PC-3 (cell line): ENCODE measurements at regions not wholly inside any gene's neighbourhood (a gene's known extent, or its start where the extent isn't known, plus 50 kb on each side); places are given as distances from the start of the nearest gene placed in this dataset.

Experiments
- ATAC-seq: fragments of 200-7000 bp; cut with Tn5 transposase; 2 replicates; pipeline ENCODE4 v1.9.1; 2020; ENCODE audit warnings: mild to moderate bottlenecking, moderate library complexity
- BruUV-seq: library from RNA; stranded (reverse); fragments of 400-500 nt; replicated peaks from 2 replicates; lab custom pipeline; 2021; lab: Mats Ljungman, UMichigan
- CTCF ChIA-PET: fragments of 300-600 bp; sonication (Branson Sonifier 250); formaldehyde crosslinking; loops from one replicate; lab custom pipeline; 2022; ENCODE audit warnings: antibody characterized with exemption; lab: Charles Lee
- POLR2A ChIA-PET: fragments of 300-600 bp; sonication (Branson Sonifier 250); formaldehyde crosslinking; loops from one replicate; lab custom pipeline; 2022; ENCODE audit warnings: antibody characterized with exemption; ENCODE audit not compliant: unreplicated experiment; lab: Charles Lee
- DNase-seq: peaks from one replicate; pipeline ENCODE4 v3.0.0-alpha.2; 2015
- H2AFZ ChIP-seq: fragments of 300-600 bp; sonication (generic); 2 replicates; pipeline ENCODE4 v1.6.0; 2016; ENCODE audit warnings: antibody characterized with exemption, low read length
- H3F3A ChIP-seq: fragments of 300-600 bp; sonication (generic); one replicate; pipeline ENCODE4 v1.6.0; 2017; ENCODE audit warnings: antibody characterized with exemption, low read length, control low read depth, mild to moderate bottlenecking; ENCODE audit not compliant: unreplicated experiment
- H3K27ac ChIP-seq: fragments of 300-600 bp; sonication (generic); 2 replicates; pipeline ENCODE4 v1.5.1; 2016; ENCODE audit warnings: mild to moderate bottlenecking, low read length
- H3K27me3 ChIP-seq: fragments of 300-600 bp; sonication (generic); 2 replicates; pipeline ENCODE4 v1.6.1; 2016; ENCODE audit warnings: low read length, mixed read lengths
- H3K36me3 ChIP-seq: fragments of 300-600 bp; sonication (generic); 2 replicates; pipeline ENCODE4 v1.6.1; 2016; ENCODE audit warnings: low read depth, mixed run types, low read length, mixed read lengths
- H3K4me1 ChIP-seq: fragments of 300-600 bp; sonication (generic); 2 replicates; pipeline ENCODE4 v1.5.1; 2016; ENCODE audit warnings: low read length; ENCODE audit not compliant: insufficient read depth
- H3K4me2 ChIP-seq: fragments of 300-600 bp; sonication (generic); 2 replicates; pipeline ENCODE4 v1.6.0; 2016; ENCODE audit warnings: low read length
- H3K4me3 ChIP-seq: fragments of 300-600 bp; sonication (generic); 2 replicates; pipeline ENCODE4 v1.5.1; 2016; ENCODE audit warnings: mild to moderate bottlenecking, low read length, mixed read lengths
- H3K79me2 ChIP-seq: fragments of 300-600 bp; sonication (generic); 2 replicates; pipeline ENCODE4 v1.6.1; 2017; ENCODE audit warnings: low read length, mixed read lengths
- H3K9ac ChIP-seq: fragments of 300-600 bp; sonication (generic); 2 replicates; pipeline ENCODE4 v1.6.0; 2016; ENCODE audit warnings: mild to moderate bottlenecking, low read length
- H3K9me2 ChIP-seq: fragments of 300-600 bp; sonication (generic); replicated peaks from 2 replicates; pipeline ENCODE4 v1.6.1; 2016; ENCODE audit warnings: mixed run types, low read length, mixed read lengths
- H3K9me3 ChIP-seq: fragments of 300-600 bp; sonication (generic); 2 replicates; pipeline ENCODE4 v1.6.1; 2016; ENCODE audit warnings: low read length, mixed read lengths
- H4K20me1 ChIP-seq: fragments of 300-600 bp; sonication (generic); 2 replicates; pipeline ENCODE4 v1.6.1; 2016; ENCODE audit warnings: low read length, mixed read lengths
- CTCF ChIP-seq: fragments of 300-600 bp; sonication (generic); conservative IDR thresholded peaks from 2 replicates; pipeline ENCODE4 v1.5.1; 2017; ENCODE audit warnings: antibody characterized with exemption, low read depth, mild to moderate bottlenecking, low read length
- EZH2 ChIP-seq: fragments of 300-600 bp; sonication (generic); IDR thresholded peaks from one replicate; pipeline ENCODE4 v1.6.1; 2017; ENCODE audit warnings: antibody characterized with exemption, mild to moderate bottlenecking, low read length; ENCODE audit not compliant: unreplicated experiment
- EZH2phosphoT487 ChIP-seq: fragments of 300-600 bp; sonication (generic); IDR thresholded peaks from 2 replicates; pipeline ENCODE4 v1.6.1; 2018; ENCODE audit warnings: mild to moderate bottlenecking, antibody characterized with exemption, low read length, borderline replicate concordance
- intact Hi-C: fragments of 100-400 bp; cut with micrococcal nuclease; formaldehyde crosslinking; loops from 2 replicates; pipeline ENCODE4 v1.9.0; 2023

- BruUV-seq = no TSS peak
- H2AFZ ChIP-seq = no peak overlapping the region
- POLR2A ChIA-PET = no interaction called here
- no peak overlapping the region for H3K27ac ChIP-seq
- CTCF ChIA-PET = no interaction called here
- no peaks in the 10 kb centered on the region for H3K79me2 ChIP-seq
- no peak overlapping the region for H3K4me3 ChIP-seq
- H3K27me3 ChIP-seq = peaks cover 57% of the 10 kb centered on the region
- no peak overlapping the region for H3K4me2 ChIP-seq
- H4K20me1 ChIP-seq = no peaks in the 10 kb centered on the region
- no peak for TF ChIP-seq CTCF
- no peak for TF ChIP-seq EZH2
- no peak for TF ChIP-seq EZH2phosphoT487
- H3K4me1 ChIP-seq = no peaks in the 10 kb centered on the region
- intact Hi-C loops = no loop called here
- H3K9me3 ChIP-seq = no peaks in the 10 kb centered on the region
- H3K9ac ChIP-seq = no peak overlapping the region
- ATAC-seq (no peak), DNase-seq (no peak)
- H3F3A ChIP-seq = no peaks in the 10 kb centered on the region
- no peaks in the 10 kb centered on the region for H3K9me2 ChIP-seq
- no peaks in the 10 kb centered on the region for H3K36me3 ChIP-seq
Observed at GRCh38 chr22:27299181-27300085, 502.1 kb downstream of the MN1 start.

GRCh38 chr22:27300536-27301285, 500.8 kb downstream of the MN1 start:
- intact Hi-C loops = no loop called here
- ChIA-PET POLR2A (no interaction called here), CTCF (no interaction called here)
- H3K27ac ChIP-seq = no peak overlapping the region
- H3K4me2 ChIP-seq = no peak overlapping the region
- no peaks in the 10 kb centered on the region for H3K9me3 ChIP-seq
- H3K36me3 ChIP-seq = no peaks in the 10 kb centered on the region
- H3K4me1 ChIP-seq = no peaks in the 10 kb centered on the region
- no peaks in the 10 kb centered on the region for H3K9me2 ChIP-seq
- no peak overlapping the region for H3K9ac ChIP-seq
- H3K79me2 ChIP-seq = no peaks in the 10 kb centered on the region
- DNase-seq (no peak), ATAC-seq (no peak)
- H3K4me3 ChIP-seq = no peak overlapping the region
- peaks cover 45% of the 10 kb centered on the region for H3K27me3 ChIP-seq
- BruUV-seq = no TSS peak
- H4K20me1 ChIP-seq = no peaks in the 10 kb centered on the region
- no peak for TF ChIP-seq EZH2phosphoT487
- no peak overlapping the region for H2AFZ ChIP-seq
- H3F3A ChIP-seq = no peaks in the 10 kb centered on the region

- Histone ChIP-seq H4K20me1 (no peaks in the 10 kb centered on the region), H3K4me3 (no peak overlapping the region), H3K4me2 (no peak overlapping the region), H3F3A (no peaks in the 10 kb centered on the region), H3K27me3 (peaks cover 27% of the 10 kb centered on the region), H3K79me2 (no peaks in the 10 kb centered on the region), H3K9ac (no peak overlapping the region), H3K27ac (no peak overlapping the region), H3K9me2 (no peaks in the 10 kb centered on the region), H2AFZ (no peak overlapping the region), H3K4me1 (no peaks in the 10 kb centered on the region), H3K9me3 (no peaks in the 10 kb centered on the region), H3K36me3 (no peaks in the 10 kb centered on the region)
- no peak for ATAC-seq
- CTCF ChIA-PET = no interaction called here
- intact Hi-C loops = no loop called here
- no peak for TF ChIP-seq EZH2
- no peak for TF ChIP-seq CTCF
- no peak for TF ChIP-seq EZH2phosphoT487
- DNase-seq = no peak
- POLR2A ChIA-PET = no interaction called here
- BruUV-seq = no TSS peak
Observed at GRCh38 chr22:27302501-27302900, 499.1 kb downstream of the MN1 start.
